ENCODE measurements at regions not wholly inside any gene's neighbourhood (a gene's known extent, or its start where the extent isn't known, plus 50 kb on each side); places are given as distances from the start of the nearest gene placed in this dataset.
"Not testable (repeated sequence)": the region's sequence is repeated elsewhere in the genome, so short reads cannot be mapped to it uniquely, and the experiment has no call there.

- FAIRE-seq, result peak; percentile 60
These were observed 515.2 kb upstream of the ARID1B start for GRCh38 chr6:156262014-156262413.

DNA sequence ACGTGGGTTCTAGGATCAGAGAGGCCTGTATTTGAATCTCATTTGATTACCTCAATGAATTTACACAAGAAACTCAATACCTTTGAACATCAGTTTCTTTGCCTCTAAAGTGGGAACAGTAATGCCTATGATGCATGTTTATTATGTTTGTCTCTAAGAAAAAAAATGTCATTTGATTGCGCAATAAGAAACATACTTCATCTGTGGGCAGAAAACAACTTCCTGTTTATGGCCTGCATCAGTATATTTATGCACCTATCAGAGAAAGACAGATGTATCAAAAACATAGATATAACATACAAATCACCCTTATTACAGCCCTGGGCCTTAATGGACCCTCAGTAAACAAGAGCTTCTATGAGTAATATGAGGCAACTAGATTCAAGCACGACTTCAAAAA lies 516.4 kb upstream of the ARID1B start:
- peak; percentile 41 for FAIRE-seq

- no peak for FAIRE-seq
These were observed 518.2 kb upstream of the ARID1B start for GRCh38 chr6:156258981-156259380.

GRCh38 chr6:156256161-156256560 lies 521.0 kb upstream of the ARID1B start:
- FAIRE-seq, result no peak

GRCh38 chr6:156254240-156254639 lies 522.9 kb upstream of the ARID1B start:
- FAIRE-seq, result no peak

DNA sequence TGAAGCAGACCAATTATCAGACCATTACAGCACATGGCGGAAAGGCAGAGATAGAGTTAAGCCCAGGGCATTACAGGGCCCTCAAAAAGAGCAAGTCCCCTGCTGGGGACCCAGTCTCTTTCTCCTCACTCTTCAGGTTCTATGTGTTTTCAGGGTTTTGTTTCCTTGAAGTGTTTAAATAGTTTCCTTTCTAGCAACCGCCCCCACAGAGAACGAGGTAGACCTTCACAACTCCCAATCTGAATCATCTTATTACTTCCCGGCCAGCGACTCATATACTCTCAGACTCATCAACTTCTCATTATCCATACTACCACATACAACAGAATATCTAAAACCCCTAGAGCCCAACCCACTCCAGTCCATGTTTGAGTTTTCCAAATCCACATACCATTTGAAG lies 526.6 kb upstream of the ARID1B start:
- FAIRE-seq, result no peak

DNA sequence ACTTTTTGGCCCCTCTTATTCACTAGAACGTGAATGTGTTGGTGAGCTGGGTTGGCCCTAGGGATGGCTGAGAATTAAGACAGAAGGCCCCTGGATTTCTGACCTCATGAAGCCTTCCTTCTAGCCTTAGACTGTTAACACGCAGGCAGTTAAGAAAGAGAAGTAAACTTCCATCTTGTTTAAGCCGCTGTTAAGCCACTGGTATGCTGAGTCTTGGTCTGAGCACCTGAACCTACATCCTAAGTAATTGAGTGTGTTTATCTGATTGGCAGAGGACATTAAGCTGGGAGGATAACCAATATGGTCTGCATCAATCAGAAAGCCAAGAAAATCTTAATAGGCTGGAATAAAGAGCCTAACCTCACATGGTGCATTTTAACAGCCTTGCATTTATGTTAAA lies 535.0 kb upstream of the ARID1B start:
- no peak for FAIRE-seq

DNA sequence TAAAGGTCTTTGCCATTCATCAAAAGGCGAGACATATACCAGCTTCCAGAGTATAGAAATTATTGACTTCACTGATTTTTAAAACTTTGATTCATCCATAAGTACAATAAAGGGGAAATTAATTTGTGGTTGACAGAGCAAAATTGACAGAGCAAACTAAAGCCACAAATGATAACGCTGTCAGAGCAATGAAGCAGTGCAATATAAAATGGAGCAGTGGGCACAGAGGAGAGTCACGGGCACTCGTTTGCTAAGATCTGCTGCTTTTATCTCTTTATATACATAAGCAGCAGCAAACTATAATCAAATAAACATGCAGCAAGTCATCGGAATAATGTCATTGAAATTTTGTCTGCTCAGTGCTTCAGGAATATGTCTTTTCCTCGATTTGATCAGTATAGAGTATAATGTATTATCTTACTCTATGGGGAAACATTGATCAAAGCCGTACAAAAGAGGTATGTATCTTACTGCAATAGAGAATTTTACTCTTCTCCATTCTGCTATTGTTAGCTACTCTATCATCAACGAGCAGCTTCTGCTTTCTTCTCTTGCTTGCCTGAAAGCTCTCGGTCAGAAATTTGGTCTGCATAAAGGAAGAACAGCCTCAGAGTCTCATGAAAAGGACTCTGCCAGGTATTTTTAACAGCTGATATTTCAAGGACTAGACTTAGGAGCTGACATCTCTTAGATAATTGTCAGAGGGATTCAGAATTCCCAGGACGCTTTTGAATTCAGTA lies 546.0 kb upstream of the ARID1B start:
- FAIRE-seq, result no peak

GRCh38 chr6:156219973-156220372 lies 557.2 kb upstream of the ARID1B start:
- no peak for FAIRE-seq

DNA sequence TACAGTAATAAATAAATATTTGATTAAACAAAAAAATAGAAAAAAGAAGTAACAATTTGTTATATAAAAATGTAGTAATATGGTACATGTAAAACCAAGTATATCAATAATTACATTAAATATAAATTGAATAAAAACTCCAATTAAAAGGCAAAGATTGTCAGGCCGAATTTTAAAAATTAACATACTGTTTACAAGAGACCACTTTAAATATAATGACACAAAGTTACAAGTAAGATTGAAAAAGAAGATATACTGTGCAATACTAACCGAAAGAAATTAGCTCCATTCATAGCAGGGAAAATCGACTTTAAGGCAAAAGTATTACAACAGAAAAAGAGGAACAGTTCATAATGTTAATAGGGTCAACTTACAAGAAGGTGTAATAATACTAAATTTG lies 571.5 kb upstream of the ARID1B start:
- FAIRE-seq, result no peak

DNA sequence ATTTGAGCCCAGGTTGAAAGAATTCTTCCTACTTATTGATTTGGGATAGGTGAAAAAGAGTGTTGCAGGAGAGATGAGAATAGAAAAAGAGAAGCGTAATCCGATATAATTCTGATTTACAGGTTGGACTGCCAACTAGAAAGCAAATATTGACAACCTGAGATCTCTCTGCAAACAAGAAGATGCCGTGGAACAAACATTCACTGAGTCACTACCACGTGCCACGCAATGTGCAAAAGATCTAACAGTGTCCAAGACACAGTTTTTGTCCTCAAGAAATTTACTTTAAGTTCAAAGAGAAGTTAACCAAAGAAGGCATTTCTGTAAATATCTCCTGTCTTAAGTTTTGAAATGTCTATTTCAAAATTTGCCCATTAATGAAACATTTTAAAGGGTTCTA lies 578.0 kb upstream of the ARID1B start:
- no peak for FAIRE-seq

DNA sequence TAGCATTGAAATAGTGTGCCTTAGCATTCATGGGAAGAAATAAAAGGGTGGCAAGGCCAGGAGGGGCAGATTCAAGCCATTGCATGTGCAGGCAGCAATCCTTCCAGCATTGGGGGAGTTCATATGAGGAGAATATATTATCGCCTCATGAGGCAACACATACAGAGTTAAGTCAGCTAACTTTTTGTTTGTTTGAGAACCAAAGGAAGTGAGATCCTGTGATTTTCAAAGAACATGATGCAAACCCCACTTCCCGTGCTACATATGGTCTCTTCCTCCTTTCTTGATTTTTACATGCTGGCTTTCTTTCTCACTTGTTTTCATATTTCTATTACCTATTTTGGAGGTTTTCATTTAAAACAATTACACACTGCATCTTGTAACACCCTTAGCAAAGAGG lies 579.7 kb upstream of the ARID1B start:
- no peak for FAIRE-seq

DNA sequence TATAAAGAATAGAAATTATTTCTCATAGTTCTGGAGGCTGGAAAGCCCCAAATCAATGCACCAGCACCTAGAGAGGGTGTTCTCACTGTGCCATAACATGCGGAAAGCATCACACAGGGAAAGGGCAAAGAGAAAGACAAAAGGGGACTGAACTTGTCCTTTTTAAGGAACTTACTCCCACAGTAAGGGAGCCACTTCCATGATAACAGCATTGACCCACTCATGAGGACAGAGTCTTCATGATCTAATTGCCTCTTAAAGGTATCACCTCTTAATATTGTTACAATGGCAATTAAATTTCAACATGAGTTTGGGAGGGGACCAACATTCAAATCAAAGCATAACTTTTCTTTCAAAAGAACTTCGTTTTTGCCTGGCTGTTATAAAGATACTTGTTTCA lies 582.2 kb upstream of the ARID1B start:
- FAIRE-seq, result no peak

GRCh38 chr6:156193381-156193780 lies 583.8 kb upstream of the ARID1B start:
- FAIRE-seq, result no peak

DNA sequence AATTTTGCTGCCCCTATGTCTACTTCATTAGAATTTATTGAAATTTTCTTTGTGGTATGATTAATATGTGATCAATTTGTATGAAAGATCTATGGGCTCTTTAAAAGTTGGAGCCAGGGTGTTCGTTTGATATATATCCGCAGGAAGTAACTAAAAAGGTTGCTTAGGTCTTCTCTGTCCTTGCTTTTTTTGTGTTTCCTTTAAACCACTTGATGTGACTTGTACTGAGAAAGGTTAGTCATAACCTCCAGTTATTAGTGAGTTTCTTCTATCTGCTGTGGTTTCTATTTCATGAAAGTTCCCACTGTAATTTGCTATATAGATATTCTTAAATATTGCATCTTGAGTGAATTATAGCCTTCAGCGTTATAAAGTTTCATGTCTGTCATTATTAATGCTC lies 585.3 kb upstream of the ARID1B start:
- no peak for FAIRE-seq

GRCh38 chr6:156191390-156191789 lies 585.8 kb upstream of the ARID1B start:
- FAIRE-seq, result not testable (repeated sequence)

DNA sequence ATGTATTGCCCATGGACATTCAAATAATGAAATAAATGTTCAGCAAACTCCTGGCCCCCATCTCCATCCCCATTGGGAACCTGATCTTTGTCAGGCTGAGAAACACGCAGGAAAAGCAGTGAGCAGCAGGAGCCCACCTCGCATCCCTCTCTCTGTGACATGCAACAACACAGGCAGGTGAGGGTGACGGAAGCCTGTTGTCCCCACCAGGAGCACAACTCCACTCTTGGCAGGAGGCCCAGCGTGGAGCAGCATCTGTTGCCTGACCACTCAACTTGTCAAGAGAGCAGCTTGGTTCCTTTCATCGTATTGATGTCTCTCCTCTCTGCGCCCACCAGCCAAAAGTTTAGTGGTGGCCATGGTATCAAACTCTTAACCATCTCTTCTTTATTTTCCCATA lies 586.9 kb upstream of the ARID1B start:
- FAIRE-seq, result no peak

GRCh38 chr6:156189714-156190113 lies 587.5 kb upstream of the ARID1B start:
- no peak for FAIRE-seq

DNA sequence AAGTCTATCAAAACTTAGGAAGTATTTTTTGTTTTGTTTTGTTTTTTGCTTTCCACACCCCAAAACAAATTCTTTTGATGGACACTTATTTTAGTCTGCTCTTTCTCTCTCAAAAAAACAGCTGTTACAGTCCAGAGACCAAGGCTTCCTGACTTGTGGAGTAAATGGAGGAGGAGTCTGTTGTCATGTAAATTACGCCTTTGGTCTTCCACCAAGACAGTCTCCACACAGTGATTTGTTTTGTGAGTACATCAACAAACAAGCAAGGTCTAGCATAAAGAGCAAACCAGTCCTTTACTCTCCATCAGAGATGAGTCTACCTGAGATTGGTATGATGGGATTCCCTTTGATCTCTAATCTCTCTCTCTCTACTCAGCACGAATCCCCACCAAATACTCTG lies 588.0 kb upstream of the ARID1B start:
- FAIRE-seq, result no peak

GRCh38 chr6:156185113-156185512 lies 592.1 kb upstream of the ARID1B start:
- no peak for FAIRE-seq

DNA sequence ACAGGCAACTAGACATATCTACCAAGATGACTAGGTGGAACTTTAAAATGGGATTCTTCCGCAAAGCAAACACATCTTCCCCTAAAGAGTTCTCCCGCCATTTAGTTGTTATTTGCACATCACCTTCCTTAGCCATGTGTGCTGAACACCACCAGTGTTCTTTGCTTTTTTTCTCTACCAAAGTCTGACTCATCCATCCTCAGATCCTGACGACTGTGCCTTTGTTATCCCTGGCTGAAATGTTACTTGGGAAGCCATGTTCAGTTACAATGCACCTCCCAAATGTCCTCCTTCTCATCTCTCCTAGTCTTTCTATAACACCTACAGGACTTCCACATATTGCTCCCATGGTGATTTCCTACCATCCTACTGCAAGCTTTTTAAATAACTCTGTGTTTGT lies 593.5 kb upstream of the ARID1B start:
- FAIRE-seq, result no peak

GRCh38 chr6:156182356-156182755 lies 594.8 kb upstream of the ARID1B start:
- FAIRE-seq, result no peak

GRCh38 chr6:156181506-156181905 lies 595.7 kb upstream of the ARID1B start:
- no peak for FAIRE-seq

DNA sequence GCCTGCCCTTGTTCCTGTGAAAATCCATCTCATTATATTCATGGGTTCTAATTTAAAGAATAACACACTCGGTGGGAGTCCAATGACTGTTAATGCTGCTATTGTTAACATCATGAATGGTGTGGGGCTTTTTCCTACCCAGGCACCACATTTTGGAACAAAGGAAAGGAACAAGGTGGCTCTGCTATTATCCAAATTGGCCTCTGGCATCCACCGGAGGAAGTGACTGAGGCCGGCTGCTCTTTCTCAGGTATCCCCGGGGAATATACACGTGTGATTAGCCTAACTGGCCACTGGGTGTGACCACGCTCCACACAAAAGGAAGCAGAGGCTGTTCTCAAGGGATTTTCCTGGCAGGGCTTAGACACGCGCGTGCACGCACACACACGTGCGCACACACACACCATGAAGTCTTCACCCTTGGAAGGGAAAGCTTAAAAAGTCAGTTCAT lies 601.2 kb upstream of the ARID1B start:
- peak; percentile 24 for FAIRE-seq

DNA sequence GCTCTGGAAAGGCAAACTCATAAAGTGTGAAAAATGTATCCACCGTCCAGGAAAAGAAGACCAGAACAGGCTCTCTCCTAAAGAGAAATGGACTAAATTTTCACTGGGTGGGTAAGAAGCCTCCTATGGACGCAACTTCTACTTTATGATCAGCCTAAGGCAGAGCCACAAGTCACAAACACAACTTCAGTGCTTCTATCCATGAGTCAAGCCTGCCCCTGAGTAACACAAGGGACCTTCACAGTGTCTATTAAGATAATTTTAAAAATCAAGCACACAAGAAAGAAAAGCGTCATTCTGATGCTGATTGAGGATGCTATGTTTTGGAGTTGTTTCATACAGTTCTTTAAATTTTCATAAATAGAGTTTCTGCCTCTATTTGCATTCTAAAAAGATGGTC lies 601.7 kb upstream of the ARID1B start:
- FAIRE-seq, result no peak

Data from islet of Langerhans (tissue), 1 donor.